GM21367 (cell line): ENCODE measurements at regions not wholly inside any gene's neighbourhood (a gene's known extent, or its start where the extent isn't known, plus 50 kb on each side); places are given as distances from the start of the nearest gene placed in this dataset.
"Not testable (repeated sequence)": the region's sequence is repeated elsewhere in the genome, so short reads cannot be mapped to it uniquely, and the experiment has no call there.

ENCODE experiments used
- ATAC-seq: cut with Tn5 transposase; IDR thresholded peaks from one replicate; pipeline ENCODE4 v1.9.1; 2021; ENCODE audit not compliant: unreplicated experiment

GRCh38 chr16:60304066-60304465, 1570.0 kb upstream of the GOT2 start:
- ATAC-seq, result no peak

- no peak for ATAC-seq
Measured at GRCh38 chr16:60302676-60303075, 1568.6 kb upstream of the GOT2 start.

- no peak for ATAC-seq
Measured at GRCh38 chr16:60302261-60302660, 1568.1 kb upstream of the GOT2 start.

GRCh38 chr16:60299241-60299776, 1565.2 kb upstream of the GOT2 start:
- no peak for ATAC-seq

- ATAC-seq, result no peak
Measured at GRCh38 chr16:60295451-60295850, 1561.3 kb upstream of the GOT2 start.

GRCh38 chr16:60285794-60286193, 1551.7 kb upstream of the GOT2 start:
- no peak for ATAC-seq

- ATAC-seq, result no peak
Measured at GRCh38 chr16:60279061-60279665, 1545.0 kb upstream of the GOT2 start.

GRCh38 chr16:60274431-60275019, 1540.4 kb upstream of the GOT2 start:
- no peak for ATAC-seq

GRCh38 chr16:60271781-60272180, 1537.7 kb upstream of the GOT2 start:
- no peak for ATAC-seq

GRCh38 chr16:60271025-60271771, 1537.1 kb upstream of the GOT2 start:
- no peak for ATAC-seq

GRCh38 chr16:60261425-60261824, 1527.3 kb upstream of the GOT2 start:
- no peak for ATAC-seq

- no peak for ATAC-seq
Measured at GRCh38 chr16:60259956-60260355, 1525.8 kb upstream of the GOT2 start.

GRCh38 chr16:60246086-60246485, 1512.0 kb upstream of the GOT2 start:
- ATAC-seq, result no peak

GRCh38 chr16:60241671-60242070, 1507.6 kb upstream of the GOT2 start:
- ATAC-seq, result no peak

- ATAC-seq, result no peak
Measured at GRCh38 chr16:60230666-60231065, 1496.5 kb upstream of the GOT2 start.

GRCh38 chr16:60225541-60225940, 1491.4 kb upstream of the GOT2 start:
- ATAC-seq, result no peak

GRCh38 chr16:60217787-60218186, 1483.7 kb upstream of the GOT2 start:
- ATAC-seq, result no peak

- ATAC-seq, result no peak
Measured at GRCh38 chr16:60214311-60214710, 1480.2 kb upstream of the GOT2 start.

- ATAC-seq, result no peak
Measured at GRCh38 chr16:60206516-60206915, 1472.4 kb upstream of the GOT2 start.

- ATAC-seq, result no peak
Measured at GRCh38 chr16:60204181-60204580, 1470.1 kb upstream of the GOT2 start.

- no peak for ATAC-seq
Measured at GRCh38 chr16:60203525-60204124, 1469.5 kb upstream of the GOT2 start.

- ATAC-seq, result not testable (repeated sequence)
Measured at GRCh38 chr16:60200729-60201128, 1466.6 kb upstream of the GOT2 start.
